GM12872 (cell line): ENCODE measurements at regions not wholly inside any gene's neighbourhood (a gene's known extent, or its start where the extent isn't known, plus 50 kb on each side); places are given as distances from the start of the nearest gene placed in this dataset.

Experiments
- CTCF ChIP-seq: IDR thresholded peaks from 3 replicates; pipeline ENCODE4 v1.5.1; 2011; ENCODE audit warnings: low read depth, mild to moderate bottlenecking, low read length, moderate library complexity; ENCODE audit not compliant: insufficient read depth

- TF ChIP-seq CTCF, result no peak
Measured at GRCh38 chr13:50205581-50205980, 190.3 kb downstream of the KCNRG start.

- TF ChIP-seq CTCF, result no peak
Measured at GRCh38 chr13:50208826-50209335, 193.6 kb downstream of the KCNRG start.

- TF ChIP-seq CTCF, result no peak
Measured at GRCh38 chr13:50209631-50210030, 194.4 kb downstream of the KCNRG start.

- TF ChIP-seq CTCF, result no peak
Measured at GRCh38 chr13:50213526-50213925, 198.3 kb downstream of the KCNRG start.

- no peak for TF ChIP-seq CTCF
Measured at GRCh38 chr13:50214514-50214913, 199.3 kb downstream of the KCNRG start.

GRCh38 chr13:50215399-50215798 lies 200.2 kb downstream of the KCNRG start:
- TF ChIP-seq CTCF, result no peak

- no peak for TF ChIP-seq CTCF
Measured at GRCh38 chr13:50219743-50220142, 204.5 kb downstream of the KCNRG start.

GRCh38 chr13:50220938-50221337 lies 205.7 kb downstream of the KCNRG start:
- TF ChIP-seq CTCF, result no peak
